ENCODE measurements at regions not wholly inside any gene's neighbourhood (a gene's known extent, or its start where the extent isn't known, plus 50 kb on each side); places are given as distances from the start of the nearest gene placed in this dataset.

- no peak for TF ChIP-seq ZBTB37 (CRISPR knock-in tag; IDR thresholded peaks at IDR 0.05)
- no peak; the same call in 1 of the 2 replicates for TF ChIP-seq ZNF773 (CRISPR knock-in tag; IDR thresholded peaks at IDR 0.05; ENCODE audit: borderline replicate concordance)
- no peak for TF ChIP-seq ADNP (CRISPR knock-in tag; IDR thresholded peaks at IDR 0.05)
- TF ChIP-seq TBP (CRISPR knock-in tag; IDR thresholded peaks at IDR 0.05) = no peak
- TF ChIP-seq STAT6 (CRISPR knock-in tag; IDR thresholded peaks at IDR 0.05; ENCODE audit: borderline replicate concordance) = no peak
- TF ChIP-seq SCMH1 (CRISPR knock-in tag; IDR thresholded peaks at IDR 0.05; ENCODE audit: borderline replicate concordance) = no peak
- TF ChIP-seq ARID2 (CRISPR knock-in tag; IDR thresholded peaks at IDR 0.05; ENCODE audit: borderline replicate concordance) = no peak
- TF ChIP-seq DDIT3 (CRISPR knock-in tag; IDR thresholded peaks at IDR 0.05) = no peak
- peak; percentile 99 for TF ChIP-seq MEIS2 (CRISPR knock-in tag; IDR thresholded peaks at IDR 0.05)
- TF ChIP-seq FUBP1 (CRISPR knock-in tag; IDR thresholded peaks at IDR 0.05; ENCODE audit: borderline replicate concordance) = no peak
- peak; percentile 96 for TF ChIP-seq ZNF788 (CRISPR knock-in tag; IDR thresholded peaks at IDR 0.05; ENCODE audit: borderline replicate concordance)
- no peak; the same call in 1 of the 2 replicates for TF ChIP-seq AKNA (CRISPR knock-in tag; IDR thresholded peaks at IDR 0.05; ENCODE audit: borderline replicate concordance)
- TF ChIP-seq BORCS8-MEF2B (CRISPR knock-in tag; IDR thresholded peaks at IDR 0.05) = peak; percentile 82; the same call in 1 of the 2 replicates
- peak; percentile 91 for TF ChIP-seq ZNF772 (CRISPR knock-in tag; IDR thresholded peaks at IDR 0.05)
Measured at GRCh38 chr11:69969890-69970784, 108.0 kb upstream of the ANO1 start (continued).

All from HepG2 (cell line).